ENCODE measurements at regions not wholly inside any gene's neighbourhood (a gene's known extent, or its start where the extent isn't known, plus 50 kb on each side); places are given as distances from the start of the nearest gene placed in this dataset.

DNA sequence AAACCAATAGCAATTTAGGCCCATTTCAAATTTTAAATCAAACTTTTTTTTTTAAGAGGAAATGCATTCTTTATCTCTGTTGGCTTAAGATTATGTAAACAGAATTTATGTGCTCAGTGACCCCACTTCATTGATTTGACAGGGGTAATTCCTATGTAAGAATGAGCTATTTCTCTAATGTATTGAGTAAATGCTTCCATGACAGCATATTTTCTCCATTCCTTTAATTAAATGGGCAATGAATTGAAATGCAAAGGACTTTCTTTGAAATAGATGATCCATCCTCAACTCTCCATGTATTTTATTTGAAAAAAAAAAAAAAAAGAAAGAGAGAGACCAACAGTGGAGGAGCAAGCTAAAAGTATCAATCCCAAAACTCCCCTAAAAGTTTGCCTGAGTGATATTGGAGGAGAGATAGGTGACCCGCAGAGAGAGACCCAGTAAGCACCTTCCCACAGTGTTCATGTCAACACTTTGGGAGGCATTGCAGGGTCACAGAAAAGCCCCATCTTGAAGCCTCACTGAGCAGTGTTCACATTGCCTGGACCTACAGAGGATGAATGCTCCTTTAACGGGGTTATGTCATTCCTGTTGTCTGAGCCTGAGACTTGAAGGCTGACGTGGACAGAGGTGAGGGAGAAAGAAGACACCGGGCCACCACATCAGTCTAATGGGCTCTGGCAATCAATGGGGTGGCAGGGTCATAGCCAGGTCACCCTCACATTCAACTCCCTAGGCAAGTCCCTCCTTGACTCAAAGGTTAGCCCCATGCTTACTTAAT is 176.0 kb downstream of the SHOX2 start:
- TF ChIP-seq, protein P1, sequence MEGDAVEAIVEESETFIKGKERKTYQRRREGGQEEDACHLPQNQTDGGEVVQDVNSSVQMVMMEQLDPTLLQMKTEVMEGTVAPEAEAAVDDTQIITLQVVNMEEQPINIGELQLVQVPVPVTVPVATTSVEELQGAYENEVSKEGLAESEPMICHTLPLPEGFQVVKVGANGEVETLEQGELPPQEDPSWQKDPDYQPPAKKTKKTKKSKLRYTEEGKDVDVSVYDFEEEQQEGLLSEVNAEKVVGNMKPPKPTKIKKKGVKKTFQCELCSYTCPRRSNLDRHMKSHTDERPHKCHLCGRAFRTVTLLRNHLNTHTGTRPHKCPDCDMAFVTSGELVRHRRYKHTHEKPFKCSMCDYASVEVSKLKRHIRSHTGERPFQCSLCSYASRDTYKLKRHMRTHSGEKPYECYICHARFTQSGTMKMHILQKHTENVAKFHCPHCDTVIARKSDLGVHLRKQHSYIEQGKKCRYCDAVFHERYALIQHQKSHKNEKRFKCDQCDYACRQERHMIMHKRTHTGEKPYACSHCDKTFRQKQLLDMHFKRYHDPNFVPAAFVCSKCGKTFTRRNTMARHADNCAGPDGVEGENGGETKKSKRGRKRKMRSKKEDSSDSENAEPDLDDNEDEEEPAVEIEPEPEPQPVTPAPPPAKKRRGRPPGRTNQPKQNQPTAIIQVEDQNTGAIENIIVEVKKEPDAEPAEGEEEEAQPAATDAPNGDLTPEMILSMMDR (conservative IDR thresholded peaks at IDR 0.05), result no peak
- WGBS (ENCODE audit: extremely low coverage, insufficient read length, low lambda C conversion rate), result no CpG with 5 or more reads among the region's 4 CpGs

More for the DNA sequence above, 176.0 kb downstream of the SHOX2 start:
- H3K79me1 ChIP-seq (ENCODE audit: insufficient read depth, low read depth, low read length, poor library complexity, severe bottlenecking), result no peaks in the 10 kb centered on the region
- no peak overlapping the region for H3K14ac ChIP-seq (ENCODE audit: insufficient read depth, low read length)
- H4K20me1 ChIP-seq (ENCODE audit: control insufficient read depth, insufficient read depth, insufficient read length), result no peaks in the 10 kb centered on the region
- H3K4me1 ChIP-seq (ENCODE audit: insufficient read depth, low read length), result no peaks in the 10 kb centered on the region
- no peak overlapping the region for H3K18ac ChIP-seq (ENCODE audit: insufficient read length, low read depth, low read length)
- no peak overlapping the region for H4K5ac ChIP-seq (ENCODE audit: insufficient read length, low read depth, low read length)
- H2BK20ac ChIP-seq (ENCODE audit: low read depth, low read length, poor library complexity, severe bottlenecking), result no peak overlapping the region
- H4K91ac ChIP-seq (ENCODE audit: insufficient read length, low read depth, low read length), result no peak overlapping the region
- DNase-seq, result no peak
- H2AK5ac ChIP-seq (ENCODE audit: insufficient read length, low read length), result no peak overlapping the region
- H2BK12ac ChIP-seq (ENCODE audit: insufficient read length, low read depth, low read length), result no peak overlapping the region
- H3K27ac Mint-ChIP-seq, result no peak overlapping the region; a peak in 1 of 7 replicates
- no peak overlapping the region for H3K4me3 Mint-ChIP-seq
- H3K23me2 ChIP-seq (ENCODE audit: insufficient read length, low read depth, low read length, poor library complexity, severe bottlenecking), result no peaks in the 10 kb centered on the region
- H2BK15ac ChIP-seq (ENCODE audit: low read depth, low read length), result no peak overlapping the region
- H3K36me3 Mint-ChIP-seq (ENCODE audit: insufficient read depth in 1 of 3, low read depth in 3 of 3), result no peaks in the 10 kb centered on the region
- H3K23ac ChIP-seq (ENCODE audit: insufficient read length, low read depth, low read length), result no peak overlapping the region
- H3K27me3 ChIP-seq (ENCODE audit: insufficient read depth, low read length), result no peaks in the 10 kb centered on the region
- H3T11ph ChIP-seq (ENCODE audit: low read length), result no peak overlapping the region
- no peak overlapping the region for H3K4me2 ChIP-seq (ENCODE audit: insufficient read depth, insufficient read length, low read length)
- no peak overlapping the region for H4K8ac ChIP-seq (replicated peaks; ENCODE audit: insufficient read length, low read depth, low read length)
- no peak overlapping the region for H3K4ac ChIP-seq (ENCODE audit: low read depth, low read length)
- no peak overlapping the region for H3K27ac ChIP-seq (ENCODE audit: insufficient read length, low read depth, low read length)
- no peak overlapping the region for H2BK120ac ChIP-seq (ENCODE audit: low read depth, low read length, poor library complexity, severe bottlenecking)
- H2AFZ ChIP-seq (ENCODE audit: low read length), result no peak overlapping the region
- H3K56ac ChIP-seq (ENCODE audit: insufficient read length, low read depth, low read length), result no peak overlapping the region
- H3K27me3 Mint-ChIP-seq (ENCODE audit: low read depth), result no peaks in the 10 kb centered on the region; the same call in 1 of the 2 replicates
- no peaks in the 10 kb centered on the region for H3K79me2 ChIP-seq (ENCODE audit: insufficient read depth, low read length)
- no peaks in the 10 kb centered on the region for H3K9me3 Mint-ChIP-seq
- no peaks in the 10 kb centered on the region for H3K4me1 Mint-ChIP-seq
- no peak overlapping the region for H2BK5ac ChIP-seq (ENCODE audit: insufficient read length, low read length)
- no peaks in the 10 kb centered on the region for H3K9me3 ChIP-seq (ENCODE audit: control insufficient read depth, low read depth, low read length)
- no peak overlapping the region for H3K9ac ChIP-seq (ENCODE audit: extremely low read depth, insufficient read length, low read length)

Measured in H9 (cell line).